ENCODE measurements at regions not wholly inside any gene's neighbourhood (a gene's known extent, or its start where the extent isn't known, plus 50 kb on each side); places are given as distances from the start of the nearest gene placed in this dataset.

GRCh38 chr3:163556813-163557523 lies 1521.3 kb downstream of the SI start:
- H3K79me2 ChIP-seq (ENCODE audit: insufficient read depth, low read length) = no peaks in the 10 kb centered on the region
- H2AFZ ChIP-seq (ENCODE audit: low read depth, low read length, poor library complexity, severe bottlenecking) = peak overlapping the region; percentile 53
- H3K9me2 ChIP-seq (ENCODE audit: insufficient read depth) = no peaks in the 10 kb centered on the region
- no peaks in the 10 kb centered on the region for H3K36me3 ChIP-seq (ENCODE audit: control insufficient read depth in 1 of 2, insufficient read depth in 2 of 2, low read length in 2 of 2)
- ChIA-PET RAD21 (ENCODE audit: low non-redundant PET in 1 of 2, low total read pairs in 2 of 2, uncharacterized antibody in 2 of 2, unreplicated experiment in 2 of 2) (no interaction called here), POLR2A (no interaction called here), CTCF (no interaction called here)
- no peak overlapping the region for H3K4me3 ChIP-seq (replicated peaks in 1 of 2; ENCODE audit: low read depth in 1 of 2, low read length in 2 of 2)
- intact Hi-C loops (cut with micrococcal nuclease) = no loop called here
- no TSS peak for BruUV-seq (replicated peaks)
- no peaks in the 10 kb centered on the region for H3K4me1 ChIP-seq (ENCODE audit: control insufficient read depth in 1 of 2, insufficient read depth in 2 of 2, low read length in 2 of 2)
- no peak for TF ChIP-seq CEBPB (IDR thresholded peaks at IDR 0.05; ENCODE audit: low read depth)
- TF ChIP-seq SIN3A (IDR thresholded peaks at IDR 0.05; ENCODE audit: low read depth) = no peak
- TF ChIP-seq, protein P1, sequence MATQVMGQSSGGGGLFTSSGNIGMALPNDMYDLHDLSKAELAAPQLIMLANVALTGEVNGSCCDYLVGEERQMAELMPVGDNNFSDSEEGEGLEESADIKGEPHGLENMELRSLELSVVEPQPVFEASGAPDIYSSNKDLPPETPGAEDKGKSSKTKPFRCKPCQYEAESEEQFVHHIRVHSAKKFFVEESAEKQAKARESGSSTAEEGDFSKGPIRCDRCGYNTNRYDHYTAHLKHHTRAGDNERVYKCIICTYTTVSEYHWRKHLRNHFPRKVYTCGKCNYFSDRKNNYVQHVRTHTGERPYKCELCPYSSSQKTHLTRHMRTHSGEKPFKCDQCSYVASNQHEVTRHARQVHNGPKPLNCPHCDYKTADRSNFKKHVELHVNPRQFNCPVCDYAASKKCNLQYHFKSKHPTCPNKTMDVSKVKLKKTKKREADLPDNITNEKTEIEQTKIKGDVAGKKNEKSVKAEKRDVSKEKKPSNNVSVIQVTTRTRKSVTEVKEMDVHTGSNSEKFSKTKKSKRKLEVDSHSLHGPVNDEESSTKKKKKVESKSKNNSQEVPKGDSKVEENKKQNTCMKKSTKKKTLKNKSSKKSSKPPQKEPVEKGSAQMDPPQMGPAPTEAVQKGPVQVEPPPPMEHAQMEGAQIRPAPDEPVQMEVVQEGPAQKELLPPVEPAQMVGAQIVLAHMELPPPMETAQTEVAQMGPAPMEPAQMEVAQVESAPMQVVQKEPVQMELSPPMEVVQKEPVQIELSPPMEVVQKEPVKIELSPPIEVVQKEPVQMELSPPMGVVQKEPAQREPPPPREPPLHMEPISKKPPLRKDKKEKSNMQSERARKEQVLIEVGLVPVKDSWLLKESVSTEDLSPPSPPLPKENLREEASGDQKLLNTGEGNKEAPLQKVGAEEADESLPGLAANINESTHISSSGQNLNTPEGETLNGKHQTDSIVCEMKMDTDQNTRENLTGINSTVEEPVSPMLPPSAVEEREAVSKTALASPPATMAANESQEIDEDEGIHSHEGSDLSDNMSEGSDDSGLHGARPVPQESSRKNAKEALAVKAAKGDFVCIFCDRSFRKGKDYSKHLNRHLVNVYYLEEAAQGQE (IDR thresholded peaks at IDR 0.05; ENCODE audit: low read depth) = no peak
- TF ChIP-seq ATF3 (IDR thresholded peaks at IDR 0.05) = no peak
- TF ChIP-seq JUND (IDR thresholded peaks at IDR 0.05) = no peak
- H3K4me2 ChIP-seq (ENCODE audit: low read length) = no peak overlapping the region
- no peaks in the 10 kb centered on the region for H4K20me1 ChIP-seq (ENCODE audit: insufficient read depth)
- ATAC-seq = no peak
- no peak overlapping the region for H3K27ac ChIP-seq (ENCODE audit: low read depth, low read length)
- no peaks in the 10 kb centered on the region for H3K27me3 ChIP-seq (ENCODE audit: insufficient read depth, low read length)
- no peaks in the 10 kb centered on the region for H3K9me3 ChIP-seq (ENCODE audit: control insufficient read depth in 1 of 2, insufficient read depth in 1 of 2, low read depth in 1 of 2, low read length in 2 of 2)
- H3K9ac ChIP-seq (ENCODE audit: low read length) = no peak overlapping the region
- no peak for DNase-seq (ENCODE audit: low read depth, low spot score)

DNA sequence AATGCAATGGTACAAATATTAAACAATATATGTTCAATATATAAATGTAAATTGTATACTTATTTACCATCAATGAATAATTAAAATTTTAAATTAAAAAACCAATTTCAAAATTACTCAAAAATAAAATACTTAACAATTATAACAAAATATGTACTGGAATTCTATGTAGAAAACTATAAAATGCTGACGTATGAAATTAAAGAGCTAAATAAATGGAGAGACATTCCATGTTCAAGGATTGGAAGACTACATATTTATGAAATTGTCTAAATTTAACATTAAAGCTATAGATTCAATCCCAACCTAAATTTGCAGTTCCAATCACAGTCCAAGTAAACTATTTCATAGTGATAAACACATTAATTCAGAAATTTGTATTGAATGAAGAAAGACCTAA lies 1522.4 kb downstream of the SI start:
- ATAC-seq (no peak), DNase-seq (ENCODE audit: low read depth, low spot score) (no peak)
- ChIA-PET CTCF (no interaction called here), RAD21 (ENCODE audit: low non-redundant PET in 1 of 2, low total read pairs in 2 of 2, uncharacterized antibody in 2 of 2, unreplicated experiment in 2 of 2) (no interaction called here), POLR2A (no interaction called here)
- no peak for TF ChIP-seq TCF7L2 (IDR thresholded peaks at IDR 0.05; ENCODE audit: borderline replicate concordance, extremely low read depth, insufficient read depth, insufficient read length)
- no peak for TF ChIP-seq EGR1 (IDR thresholded peaks at IDR 0.05; ENCODE audit: low read depth)
- TF ChIP-seq SP1 (IDR thresholded peaks at IDR 0.05; ENCODE audit: low read depth) = no peak
- no peak for TF ChIP-seq POLR2A (IDR thresholded peaks at IDR 0.05; ENCODE audit: borderline replicate concordance, extremely low read depth, insufficient read depth, insufficient read length)
- no peak for TF ChIP-seq EZH2phosphoT487 (IDR thresholded peaks at IDR 0.05; ENCODE audit: borderline replicate concordance)
- TF ChIP-seq CBX3 (IDR thresholded peaks at IDR 0.05; ENCODE audit: low read depth) = no peak
- no peak for TF ChIP-seq ATF3 (IDR thresholded peaks at IDR 0.05)
- TF ChIP-seq ELF1 (IDR thresholded peaks at IDR 0.05; ENCODE audit: borderline replicate concordance, low read depth) = no peak
- Histone ChIP-seq H3K4me1 (ENCODE audit: control insufficient read depth in 1 of 2, insufficient read depth in 2 of 2, low read length in 2 of 2) (no peaks in the 10 kb centered on the region), H3K36me3 (ENCODE audit: control insufficient read depth in 1 of 2, insufficient read depth in 2 of 2, low read length in 2 of 2) (no peaks in the 10 kb centered on the region), H3K4me2 (ENCODE audit: low read length) (no peak overlapping the region), H3K4me3 (replicated peaks in 1 of 2; ENCODE audit: low read depth in 1 of 2, low read length in 2 of 2) (no peak overlapping the region), H3K9ac (ENCODE audit: low read length) (no peak overlapping the region), H3K9me2 (ENCODE audit: insufficient read depth) (no peaks in the 10 kb centered on the region), H4K20me1 (ENCODE audit: insufficient read depth) (no peaks in the 10 kb centered on the region), H3K27me3 (ENCODE audit: insufficient read depth, low read length) (no peaks in the 10 kb centered on the region), H2AFZ (ENCODE audit: low read depth, low read length, poor library complexity, severe bottlenecking) (no peak overlapping the region), H3K79me2 (ENCODE audit: insufficient read depth, low read length) (no peaks in the 10 kb centered on the region), H3K9me3 (ENCODE audit: control insufficient read depth in 1 of 2, insufficient read depth in 1 of 2, low read depth in 1 of 2, low read length in 2 of 2) (no peaks in the 10 kb centered on the region), H3K27ac (ENCODE audit: low read depth, low read length) (no peak overlapping the region)
- BruUV-seq (replicated peaks) = no TSS peak
- intact Hi-C loops (cut with micrococcal nuclease) = no loop called here

Measured in HCT116 (cell line).